IMR-90 (cell line): ENCODE measurements at regions not wholly inside any gene's neighbourhood (a gene's known extent, or its start where the extent isn't known, plus 50 kb on each side); places are given as distances from the start of the nearest gene placed in this dataset.

Experiments
- BHLHE40 ChIP-seq: fragments of 150-350 bp; IDR thresholded peaks from 2 replicates; pipeline ENCODE4 v1.6.1; 2016; ENCODE audit warnings: mild to moderate bottlenecking, low read depth, low read length
- CEBPB ChIP-seq: IDR thresholded peaks from 2 replicates; pipeline ENCODE4 v1.6.1; 2012; ENCODE audit warnings: low read depth, low read length, improper control_type of control experiment
- CTCF ChIP-seq: conservative IDR thresholded peaks from 2 replicates; pipeline ENCODE4 v1.5.1; 2012; ENCODE audit warnings: mild to moderate bottlenecking, low read depth, low read length, improper control_type of control experiment
- MAFK ChIP-seq: IDR thresholded peaks from 2 replicates; pipeline ENCODE4 v1.6.1; 2012; ENCODE audit warnings: low read depth, low read length, improper control_type of control experiment
- MAZ ChIP-seq: IDR thresholded peaks from 2 replicates; pipeline ENCODE4 v1.6.1; 2012; ENCODE audit warnings: low read depth, mild to moderate bottlenecking, low read length, improper control_type of control experiment, moderate library complexity, borderline replicate concordance
- MXI1 ChIP-seq: IDR thresholded peaks from 2 replicates; pipeline ENCODE4 v1.6.1; 2012; ENCODE audit warnings: low read depth, mild to moderate bottlenecking, low read length, moderate library complexity, borderline replicate concordance
- POLR2A ChIP-seq: IDR thresholded peaks from 2 replicates; pipeline ENCODE4 v1.6.1; 2012; ENCODE audit warnings: mild to moderate bottlenecking, low read depth, low read length
- RAD21 ChIP-seq: IDR thresholded peaks from 2 replicates; pipeline ENCODE4 v1.6.1; 2012; ENCODE audit warnings: low read length, improper control_type of control experiment
- RFX5 ChIP-seq: IDR thresholded peaks from 2 replicates; pipeline ENCODE4 v1.8.0; 2012; ENCODE audit warnings: low read depth, mild to moderate bottlenecking, low read length, moderate library complexity
- SMC3 ChIP-seq: fragments of 150-350 bp; IDR thresholded peaks from 2 replicates; pipeline ENCODE4 v1.6.1; 2016; ENCODE audit warnings: low read depth, mild to moderate bottlenecking, antibody characterized with exemption, low read length, moderate library complexity

DNA sequence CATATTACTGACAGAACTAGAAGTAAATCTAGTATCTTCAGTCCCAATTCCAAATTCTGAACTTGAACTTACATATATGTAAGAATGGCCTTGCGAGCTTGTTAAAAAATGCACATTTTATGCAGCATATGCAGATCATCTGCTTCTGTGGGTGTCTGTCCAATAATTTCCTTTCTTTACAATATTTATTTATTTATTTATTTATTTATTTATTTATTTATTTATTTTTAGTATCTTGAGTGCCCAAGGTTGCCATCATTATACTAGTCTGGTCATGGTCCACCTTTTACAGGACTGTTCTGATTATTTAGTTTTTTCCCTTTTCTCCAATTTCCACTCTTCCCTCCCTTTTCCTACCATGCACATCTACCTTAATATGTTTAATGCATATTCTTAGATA lies 528.4 kb downstream of the COL12A1 start:
- TF ChIP-seq CTCF (no peak), MXI1 (no peak), CEBPB (no peak), BHLHE40 (no peak), MAFK (no peak), SMC3 (no peak), RAD21 (no peak), RFX5 (no peak), POLR2A (no peak), MAZ (no peak)
